ENCODE measurements at regions not wholly inside any gene's neighbourhood (a gene's known extent, or its start where the extent isn't known, plus 50 kb on each side); places are given as distances from the start of the nearest gene placed in this dataset.
"Not testable (repeated sequence)": the region's sequence is repeated elsewhere in the genome, so short reads cannot be mapped to it uniquely, and the experiment has no call there.

GRCh38 chr10:45539569-45539968 lies 133.0 kb downstream of the ZFAND4 start:
- H3K4me1 ChIP-seq = peaks cover 8 to 19% (median 10%) of the 10 kb centered on the region in 3 donors
- 39% methylated on average over 1 of the region's 1 CpG; no CpG with 5 or more reads in 1 of the 2 donors for whole genome bisulfite sequencing, 2 donors
- ATAC-seq; H3K27me3 ChIP-seq; H3K4me3 ChIP-seq; intact Hi-C loops (cut with DNase I); DNase-seq; H3K9me3 ChIP-seq; H3K27ac ChIP-seq; H3K36me3 ChIP-seq; FAIRE-seq: not testable (repeated sequence)

GRCh38 chr10:45534572-45534971 lies 138.0 kb downstream of the ZFAND4 start:
- H3K4me3 ChIP-seq = no peak overlapping the region
- peak in 3 of 6 donors; percentile 16 to 65 (median 41) for DNase-seq
- no peaks in the 10 kb centered on the region for H3K36me3 ChIP-seq
- H3K4me1 ChIP-seq = peaks cover 6 to 13% (median 8%) of the 10 kb centered on the region in 3 donors
- H3K27ac ChIP-seq = peak overlapping the region in 2 of 4 donors; percentile 24 to 57
- WGBS, 2 donors = 39 to 43% methylated on average over 2 of the region's 2 CpGs
- no peaks in the 10 kb centered on the region for H3K27me3 ChIP-seq
- no peak for TF ChIP-seq CTCF (IDR thresholded peaks at IDR 0.05)
- H3K9me3 ChIP-seq = no peaks in the 10 kb centered on the region
- ATAC-seq = peak; percentile 87 to 98 (median 92)
- no peak for FAIRE-seq
- intact Hi-C loops (cut with DNase I) = no loop called here

DNA sequence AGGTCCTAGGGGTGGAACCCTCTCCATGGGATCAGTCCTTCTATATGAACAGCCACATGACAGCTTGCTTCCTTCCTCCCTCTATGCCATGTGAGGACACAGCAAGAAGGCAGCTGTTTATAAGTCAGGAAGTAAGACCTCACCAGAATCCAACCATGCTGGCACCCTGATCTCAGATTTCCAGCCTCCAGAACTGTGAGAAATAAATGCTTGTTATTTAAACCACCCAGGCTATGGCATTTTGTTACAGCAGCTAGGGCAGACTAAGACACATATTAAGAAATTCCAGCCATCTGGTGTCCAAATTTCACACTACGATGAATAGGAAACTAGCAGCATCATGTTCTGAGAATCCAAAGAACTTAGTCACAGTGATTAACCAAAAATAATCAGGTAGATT lies 140.1 kb downstream of the ZFAND4 start:
- FAIRE-seq (no peak), ATAC-seq (no peak), DNase-seq (no peak)
- intact Hi-C loops (cut with DNase I) = no loop called here
- no peaks in the 10 kb centered on the region for H3K36me3 ChIP-seq
- peaks cover 8 to 16% (median 13%) of the 10 kb centered on the region in 3 donors for H3K4me1 ChIP-seq
- no peak overlapping the region for H3K27ac ChIP-seq
- H3K27me3 ChIP-seq = no peaks in the 10 kb centered on the region
- WGBS, 2 donors = 91 to 100% methylated on average over 1 of the region's 1 CpG
- H3K4me3 ChIP-seq = no peak overlapping the region
- H3K9me3 ChIP-seq = no peaks in the 10 kb centered on the region
- TF ChIP-seq CTCF (IDR thresholded peaks at IDR 0.05) = no peak

- DNase-seq (peak in 1 of 6 donors; percentile 21), ATAC-seq (peak in 3 of 4 donors; percentile 78 to 83 (median 82)), FAIRE-seq (no peak)
- Histone ChIP-seq H3K4me1 (peaks cover 3 to 12% (median 12%) of the 10 kb centered on the region in 3 donors), H3K4me3 (no peak overlapping the region), H3K27ac (no peak overlapping the region), H3K9me3 (no peaks in the 10 kb centered on the region), H3K36me3 (no peaks in the 10 kb centered on the region), H3K27me3 (no peaks in the 10 kb centered on the region)
- whole genome bisulfite sequencing, 2 donors = 37 to 39% methylated on average over 3 of the region's 3 CpGs
- TF ChIP-seq CTCF (IDR thresholded peaks at IDR 0.05) = no peak
- intact Hi-C loops (cut with DNase I) = no loop called here
These were observed 146.2 kb downstream of the ZFAND4 start for GRCh38 chr10:45526309-45526905.

DNA sequence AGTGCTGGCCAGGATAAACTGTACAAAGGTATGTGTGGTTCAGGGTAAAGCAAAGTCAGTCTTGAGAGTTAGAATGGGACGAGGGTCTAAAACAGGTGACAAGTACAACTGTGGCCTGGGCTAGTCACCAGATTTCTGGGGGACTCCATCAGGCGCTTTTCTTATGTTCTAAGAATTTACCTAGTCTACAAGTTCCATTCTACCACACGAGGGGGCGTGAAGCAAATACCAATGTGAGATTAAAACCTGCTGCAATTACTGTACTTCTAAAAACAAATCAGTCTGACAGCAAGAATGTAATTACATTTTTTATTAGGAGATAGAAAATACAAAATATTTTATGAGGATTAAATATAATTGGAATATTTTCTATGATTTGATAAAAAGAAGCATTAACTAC lies 146.5 kb downstream of the ALOX5 start:
- FAIRE-seq (no peak), DNase-seq (no peak), ATAC-seq (no peak)
- Histone ChIP-seq H3K9me3 (no peaks in the 10 kb centered on the region), H3K4me1 (peaks cover 0 to 1% (median under 1%) of the 10 kb centered on the region in 3 donors), H3K4me3 (no peak overlapping the region), H3K36me3 (no peaks in the 10 kb centered on the region), H3K27ac (no peak overlapping the region), H3K27me3 (no peaks in the 10 kb centered on the region)
- 84 to 86% methylated on average over 4 of the region's 4 CpGs for WGBS, 2 donors
- TF ChIP-seq CTCF (IDR thresholded peaks at IDR 0.05) = no peak
- intact Hi-C loops (cut with DNase I) = no loop called here
